Right lobe of liver (tissue), 6 donors: ENCODE measurements at regions not wholly inside any gene's neighbourhood (a gene's known extent, or its start where the extent isn't known, plus 50 kb on each side); places are given as distances from the start of the nearest gene placed in this dataset.

ENCODE experiments used
- ATAC-seq, 4 donors: fragments of 200-7000 bp; cut with Tn5 transposase; one replicate each; pipeline ENCODE4 v1.9.1; 2020; ENCODE audit warnings: mild to moderate bottlenecking in 4 of 4, moderate library complexity in 4 of 4
- DNase-seq, 3 donors: peaks; one replicate each; pipeline ENCODE4 v3.0.0-alpha.2; 2020
- H3K27ac ChIP-seq, 3 donors: fragments of 200-600 bp; one replicate each; pipeline ENCODE4 v1.8.0; 2022
- H3K27me3 ChIP-seq, 2 donors: fragments of 200-600 bp; one replicate each; pipeline ENCODE4 v1.8.0; 2022
- H3K36me3 ChIP-seq, 4 donors: fragments of 200-600 bp; sonication (generic) in 1 of 4; one replicate each; pipeline versions ENCODE4 v1.5.1 to v1.8.0; 2017 to 2022; ENCODE audit warnings: control low read depth in 1 of 4
- H3K4me1 ChIP-seq, 4 donors: fragments of 200-600 bp; sonication (generic) in 1 of 4; one replicate each; pipeline versions ENCODE4 v1.5.1 to v1.8.0; 2017 to 2022; ENCODE audit warnings: control low read depth in 1 of 4
- H3K4me3 ChIP-seq, 3 donors: fragments of 200-600 bp; one replicate each; pipeline ENCODE4 v1.8.0; 2022
- H3K9me3 ChIP-seq, 4 donors: fragments of 200-600 bp; sonication (generic) in 1 of 4; one replicate each; pipeline versions ENCODE4 v1.5.1 to v1.8.0; 2017 to 2022; ENCODE audit warnings: control low read depth in 1 of 4
- POLR2A ChIP-seq: fragments of 450-650 bp; IDR thresholded peaks from one replicate; pipeline ENCODE4 v1.6.1; 2017; ENCODE audit warnings: antibody characterized with exemption, mild to moderate bottlenecking
- WGBS: methylation state at CpG from one replicate; pipeline ENCODE4 v1.1.6; 2018; ENCODE audit warnings: low coverage, low lambda C conversion rate; ENCODE audit not compliant: insufficient coverage; ENCODE audit errors: missing lambda C conversion rate; 5-methylcytosine and 5-hydroxymethylcytosine counted together
- intact Hi-C, 2 donors: fragments of 100-400 bp; cut with DNase I; formaldehyde crosslinking; loops; one replicate each; pipeline versions ENCODE4 v1.11.2 to v1.14.1; 2022
- TF ChIP-seq, protein P1 (sequence below), 4 donors: fragments of 200-600 bp in 3 of 4; fragments of 450-650 bp in 1 of 4; IDR thresholded peaks; one replicate each; pipeline versions ENCODE4 v1.5.1 to v1.8.0; 2016 to 2022; ENCODE audit warnings: antibody characterized with exemption in 4 of 4, mild to moderate bottlenecking in 2 of 4
- donor health status: DM: no; HTN: yes; CAD: no.
- donor health status: DM: no; HTN: no; CAD: no.
- donor health status: DM: no; HTN: no; CAD: no.
- donor health status: DM: no; HTN: yes; CAD: no.
- donor health status: DM: no; HTN: yes; CAD: no.

DNA sequence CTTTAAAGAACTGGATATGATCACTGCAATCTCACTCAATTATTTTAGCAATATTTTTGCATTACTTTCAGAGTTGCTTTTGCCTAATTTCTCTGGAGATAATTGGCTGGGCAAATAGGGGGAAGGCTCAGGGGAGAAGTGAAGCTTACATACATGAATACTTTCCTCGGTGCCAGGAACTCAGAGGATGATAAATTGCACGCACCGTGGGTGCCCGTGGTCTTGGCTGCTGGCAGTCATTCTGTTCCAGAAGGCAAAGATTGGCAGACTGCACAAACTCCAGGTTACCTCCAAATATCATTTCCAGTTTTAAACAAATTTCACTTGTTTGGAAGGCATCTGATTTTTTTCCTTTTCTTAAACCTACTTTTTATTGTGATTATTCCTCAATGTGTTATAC lies 197.8 kb upstream of the TMEM72 start:
- ATAC-seq: no peak
- no peak overlapping the region for H3K27ac ChIP-seq
- no peaks in the 10 kb centered on the region for H3K36me3 ChIP-seq
- H3K9me3 ChIP-seq: no peaks in the 10 kb centered on the region
- H3K4me3 ChIP-seq: no peak overlapping the region
- H3K27me3 ChIP-seq: no peaks in the 10 kb centered on the region
- H3K4me1 ChIP-seq: no peaks in the 10 kb centered on the region
- DNase-seq: no peak
- intact Hi-C loops: no loop called here
- no peak for TF ChIP-seq POLR2A
- TF ChIP-seq, protein P1, sequence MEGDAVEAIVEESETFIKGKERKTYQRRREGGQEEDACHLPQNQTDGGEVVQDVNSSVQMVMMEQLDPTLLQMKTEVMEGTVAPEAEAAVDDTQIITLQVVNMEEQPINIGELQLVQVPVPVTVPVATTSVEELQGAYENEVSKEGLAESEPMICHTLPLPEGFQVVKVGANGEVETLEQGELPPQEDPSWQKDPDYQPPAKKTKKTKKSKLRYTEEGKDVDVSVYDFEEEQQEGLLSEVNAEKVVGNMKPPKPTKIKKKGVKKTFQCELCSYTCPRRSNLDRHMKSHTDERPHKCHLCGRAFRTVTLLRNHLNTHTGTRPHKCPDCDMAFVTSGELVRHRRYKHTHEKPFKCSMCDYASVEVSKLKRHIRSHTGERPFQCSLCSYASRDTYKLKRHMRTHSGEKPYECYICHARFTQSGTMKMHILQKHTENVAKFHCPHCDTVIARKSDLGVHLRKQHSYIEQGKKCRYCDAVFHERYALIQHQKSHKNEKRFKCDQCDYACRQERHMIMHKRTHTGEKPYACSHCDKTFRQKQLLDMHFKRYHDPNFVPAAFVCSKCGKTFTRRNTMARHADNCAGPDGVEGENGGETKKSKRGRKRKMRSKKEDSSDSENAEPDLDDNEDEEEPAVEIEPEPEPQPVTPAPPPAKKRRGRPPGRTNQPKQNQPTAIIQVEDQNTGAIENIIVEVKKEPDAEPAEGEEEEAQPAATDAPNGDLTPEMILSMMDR (IDR thresholded peaks at IDR 0.05): no peak
- WGBS: 52% methylated on average over 4 of the region's 4 CpGs

DNA sequence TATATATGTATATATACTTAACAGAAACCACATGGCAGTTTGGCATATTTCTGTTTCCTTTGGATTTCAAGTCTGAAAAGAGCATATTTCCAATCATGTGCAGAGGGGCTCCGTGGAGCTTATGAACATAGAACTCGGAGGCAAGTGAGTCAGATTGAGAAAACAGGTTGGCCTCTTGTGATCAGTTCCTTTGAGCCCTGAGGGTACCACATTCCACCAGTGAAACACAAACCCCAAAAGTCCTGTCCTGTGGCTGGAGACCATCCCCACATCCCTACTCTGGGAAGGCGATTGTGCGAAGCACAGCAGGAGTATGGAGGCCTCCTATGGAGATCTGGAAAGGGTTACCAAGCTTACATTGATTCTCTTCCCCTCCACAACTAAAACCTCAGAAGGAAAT lies 196.7 kb upstream of the TMEM72 start:
- Histone ChIP-seq H3K9me3 (no peaks in the 10 kb centered on the region), H3K27ac (no peak overlapping the region), H3K27me3 (no peaks in the 10 kb centered on the region), H3K4me1 (no peaks in the 10 kb centered on the region), H3K36me3 (no peaks in the 10 kb centered on the region), H3K4me3 (no peak overlapping the region)
- no peak for DNase-seq
- WGBS: 82% methylated on average over 2 of the region's 4 CpGs
- ATAC-seq: no peak
- TF ChIP-seq, protein P1 (IDR thresholded peaks at IDR 0.05): no peak
- TF ChIP-seq POLR2A: no peak
- intact Hi-C loops: no loop called here

DNA sequence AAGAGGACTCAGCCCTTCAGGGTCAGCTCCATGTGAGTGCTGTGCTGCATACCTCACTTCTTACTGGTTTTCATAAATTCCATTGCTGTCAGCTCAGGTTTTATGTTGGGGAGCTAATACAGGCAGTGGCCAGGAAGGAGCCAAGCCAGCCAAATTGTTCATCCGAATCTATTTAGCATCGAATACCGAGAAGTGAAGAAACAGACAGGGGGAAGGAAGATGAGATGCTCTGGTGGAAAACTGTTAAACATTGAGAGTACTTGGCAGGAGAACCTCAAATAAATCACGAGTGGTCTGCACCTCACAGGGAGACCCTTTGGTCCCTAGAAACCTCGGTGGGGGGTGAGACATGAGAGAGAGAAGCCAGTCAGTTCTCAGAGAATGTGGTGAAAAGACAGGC lies 196.0 kb upstream of the TMEM72 start:
- H3K4me1 ChIP-seq: no peaks in the 10 kb centered on the region
- WGBS: 55% methylated on average over 5 of the region's 5 CpGs
- DNase-seq: no peak
- H3K27ac ChIP-seq: no peak overlapping the region
- intact Hi-C loops: no loop called here
- no peaks in the 10 kb centered on the region for H3K9me3 ChIP-seq
- ATAC-seq: no peak
- no peaks in the 10 kb centered on the region for H3K27me3 ChIP-seq
- no peak for TF ChIP-seq POLR2A
- TF ChIP-seq, protein P1 (IDR thresholded peaks at IDR 0.05): no peak
- no peaks in the 10 kb centered on the region for H3K36me3 ChIP-seq
- H3K4me3 ChIP-seq: no peak overlapping the region

DNA sequence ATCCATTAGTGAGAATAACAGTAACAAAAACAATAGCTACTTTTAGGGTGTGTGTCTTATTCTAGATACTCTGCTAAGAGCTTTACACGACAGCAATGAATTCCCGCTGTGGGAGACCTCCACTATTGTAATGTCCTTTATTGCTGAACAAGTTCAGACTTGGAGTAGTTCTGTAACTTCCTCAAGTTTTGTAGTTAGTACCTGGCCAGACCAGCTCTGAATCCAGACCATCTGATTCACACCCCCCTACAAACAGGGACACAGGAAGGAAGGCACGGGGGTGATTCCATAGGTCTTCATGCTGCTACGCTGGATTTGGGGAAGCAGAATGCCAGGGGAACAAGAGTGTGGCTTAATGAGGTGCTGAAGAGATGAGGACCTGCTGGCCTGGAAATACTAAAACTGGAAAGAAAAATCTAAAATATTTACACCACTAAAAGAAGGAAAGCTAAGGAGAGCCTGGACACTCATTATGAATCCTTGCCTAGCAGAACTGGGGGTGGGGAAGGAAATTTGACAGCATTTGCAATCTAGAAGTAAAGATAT lies 194.6 kb upstream of the TMEM72 start:
- no peak overlapping the region for H3K4me3 ChIP-seq
- no peaks in the 10 kb centered on the region for H3K36me3 ChIP-seq
- TF ChIP-seq, protein P1 (IDR thresholded peaks at IDR 0.05): no peak
- no peak for TF ChIP-seq POLR2A
- DNase-seq: no peak
- no peak overlapping the region for H3K27ac ChIP-seq
- ATAC-seq: no peak
- intact Hi-C loops: no loop called here
- 66% methylated on average over 4 of the region's 4 CpGs for WGBS
- no peaks in the 10 kb centered on the region for H3K4me1 ChIP-seq
- no peaks in the 10 kb centered on the region for H3K9me3 ChIP-seq
- H3K27me3 ChIP-seq: no peaks in the 10 kb centered on the region

DNA sequence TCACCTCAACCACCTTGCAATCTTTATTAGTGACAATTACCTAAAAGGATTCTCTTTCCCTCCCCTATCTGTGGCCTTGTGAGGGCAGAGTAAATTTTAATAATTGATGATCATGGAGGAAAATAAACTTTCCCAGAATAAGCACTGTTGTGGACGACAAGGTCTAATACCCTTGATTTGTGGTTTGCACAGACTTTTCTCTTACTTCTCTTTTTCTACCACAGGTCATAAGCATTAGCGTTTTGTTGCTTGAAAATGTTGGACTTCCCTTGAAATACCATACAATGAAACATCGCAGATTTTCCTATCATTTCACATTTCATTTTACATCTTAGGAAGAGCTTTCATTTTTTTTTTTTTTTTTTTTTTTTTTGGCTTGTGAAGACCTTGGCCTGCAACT lies 188.1 kb upstream of the TMEM72 start:
- Histone ChIP-seq H3K9me3 (no peaks in the 10 kb centered on the region), H3K27ac (no peak overlapping the region), H3K4me3 (no peak overlapping the region), H3K36me3 (no peaks in the 10 kb centered on the region), H3K4me1 (no peaks in the 10 kb centered on the region), H3K27me3 (no peaks in the 10 kb centered on the region)
- TF ChIP-seq, protein P1 (IDR thresholded peaks at IDR 0.05): no peak
- TF ChIP-seq POLR2A: no peak
- 37% methylated on average over 3 of the region's 3 CpGs for WGBS
- intact Hi-C loops: no loop called here
- DNase-seq (no peak), ATAC-seq (no peak)
